ENCODE measurements at regions not wholly inside any gene's neighbourhood (a gene's known extent, or its start where the extent isn't known, plus 50 kb on each side); places are given as distances from the start of the nearest gene placed in this dataset.
"Not testable (repeated sequence)": the region's sequence is repeated elsewhere in the genome, so short reads cannot be mapped to it uniquely, and the experiment has no call there.

GRCh38 chr1:76730027-76730426, 137.3 kb upstream of the ST6GALNAC5 start:
- Mint-ChIP-seq H3K4me3 (ENCODE audit: unreplicated experiment) (no peak overlapping the region), H3K27ac (ENCODE audit: low read depth, unreplicated experiment) (no peak overlapping the region), H3K27me3 (ENCODE audit: insufficient read depth, unreplicated experiment) (no peaks in the 10 kb centered on the region), H3K36me3 (ENCODE audit: insufficient read depth, unreplicated experiment) (no peaks in the 10 kb centered on the region), H3K9me3 (ENCODE audit: unreplicated experiment) (no peaks in the 10 kb centered on the region), H3K4me1 (ENCODE audit: insufficient read depth, unreplicated experiment) (no peaks in the 10 kb centered on the region)
- TF ChIP-seq CTCF (IDR thresholded peaks at IDR 0.05; ENCODE audit: unreplicated experiment), result no peak
- BruUV-seq (replicated peaks), result no TSS peak
- no peak for DNase-seq (ENCODE audit: unreplicated experiment)
- ChIA-PET CTCF (interaction anchor here (0.8 kb wide), 1 partner anchor 962 kb away, joined by 4 read pairs; no protein-coding TSS in a partner anchor), POLR2A (no interaction called here)
- intact Hi-C loops (cut with micrococcal nuclease), result no loop called here

GRCh38 chr1:76738355-76738754, 128.9 kb upstream of the ST6GALNAC5 start:
- H3K9me3 Mint-ChIP-seq (ENCODE audit: unreplicated experiment); H3K4me3 Mint-ChIP-seq (ENCODE audit: unreplicated experiment); H3K36me3 Mint-ChIP-seq (ENCODE audit: insufficient read depth, unreplicated experiment); BruUV-seq (replicated peaks); H3K27ac Mint-ChIP-seq (ENCODE audit: low read depth, unreplicated experiment); H3K4me1 Mint-ChIP-seq (ENCODE audit: insufficient read depth, unreplicated experiment); intact Hi-C loops (cut with micrococcal nuclease); DNase-seq (ENCODE audit: unreplicated experiment); POLR2A ChIA-PET; CTCF ChIA-PET: not testable (repeated sequence)
- peaks cover 12% of the 10 kb centered on the region for H3K27me3 Mint-ChIP-seq (ENCODE audit: insufficient read depth, unreplicated experiment)

- CTCF ChIA-PET, result interaction anchor here (1.0 kb wide), 1 partner anchor 123 kb away, joined by 3 read pairs; no protein-coding TSS in a partner anchor
- H3K36me3 Mint-ChIP-seq (ENCODE audit: insufficient read depth, unreplicated experiment); BruUV-seq (replicated peaks); H3K4me3 Mint-ChIP-seq (ENCODE audit: unreplicated experiment); DNase-seq (ENCODE audit: unreplicated experiment); intact Hi-C loops (cut with micrococcal nuclease); H3K9me3 Mint-ChIP-seq (ENCODE audit: unreplicated experiment); H3K4me1 Mint-ChIP-seq (ENCODE audit: insufficient read depth, unreplicated experiment); H3K27ac Mint-ChIP-seq (ENCODE audit: low read depth, unreplicated experiment): not testable (repeated sequence)
- POLR2A ChIA-PET, result interaction anchor here (0.7 kb wide), 1 partner anchor 215 kb away, joined by 3 read pairs; no protein-coding TSS in a partner anchor
- H3K27me3 Mint-ChIP-seq (ENCODE audit: insufficient read depth, unreplicated experiment), result peaks cover 12% of the 10 kb centered on the region
These were observed 126.3 kb upstream of the ST6GALNAC5 start for GRCh38 chr1:76740956-76741355.

- Mint-ChIP-seq H3K4me1 (ENCODE audit: insufficient read depth, unreplicated experiment) (no peaks in the 10 kb centered on the region), H3K27ac (ENCODE audit: low read depth, unreplicated experiment) (no peak overlapping the region), H3K36me3 (ENCODE audit: insufficient read depth, unreplicated experiment) (no peaks in the 10 kb centered on the region), H3K4me3 (ENCODE audit: unreplicated experiment) (no peak overlapping the region), H3K27me3 (ENCODE audit: insufficient read depth, unreplicated experiment) (peaks cover 8% of the 10 kb centered on the region), H3K9me3 (ENCODE audit: unreplicated experiment) (peaks cover 15% of the 10 kb centered on the region)
- ChIA-PET POLR2A (interaction anchor here (0.9 kb wide), 1 partner anchor 64 kb away, joined by 4 read pairs; no protein-coding TSS in a partner anchor), CTCF (no interaction called here)
- no peak for DNase-seq (ENCODE audit: unreplicated experiment)
- intact Hi-C loops (cut with micrococcal nuclease), result no loop called here
- TF ChIP-seq CTCF (IDR thresholded peaks at IDR 0.05; ENCODE audit: unreplicated experiment), result no peak
- BruUV-seq (replicated peaks), result no TSS peak
These were observed 122.3 kb upstream of the ST6GALNAC5 start for GRCh38 chr1:76744989-76745388.

GRCh38 chr1:76746206-76746605, 121.1 kb upstream of the ST6GALNAC5 start:
- ChIA-PET POLR2A (no interaction called here), CTCF (no interaction called here)
- BruUV-seq (replicated peaks), result no TSS peak
- Mint-ChIP-seq H3K36me3 (ENCODE audit: insufficient read depth, unreplicated experiment) (no peaks in the 10 kb centered on the region), H3K9me3 (ENCODE audit: unreplicated experiment) (peaks cover 15% of the 10 kb centered on the region), H3K4me1 (ENCODE audit: insufficient read depth, unreplicated experiment) (no peaks in the 10 kb centered on the region), H3K27me3 (ENCODE audit: insufficient read depth, unreplicated experiment) (no peaks in the 10 kb centered on the region), H3K4me3 (ENCODE audit: unreplicated experiment) (no peak overlapping the region), H3K27ac (ENCODE audit: low read depth, unreplicated experiment) (no peak overlapping the region)
- TF ChIP-seq CTCF (IDR thresholded peaks at IDR 0.05; ENCODE audit: unreplicated experiment), result no peak
- no peak for DNase-seq (ENCODE audit: unreplicated experiment)
- intact Hi-C loops (cut with micrococcal nuclease), result no loop called here

Measured in MCF 10A (cell line).